ENCODE measurements at regions not wholly inside any gene's neighbourhood (a gene's known extent, or its start where the extent isn't known, plus 50 kb on each side); places are given as distances from the start of the nearest gene placed in this dataset.
"Not testable (repeated sequence)": the region's sequence is repeated elsewhere in the genome, so short reads cannot be mapped to it uniquely, and the experiment has no call there.

DNA sequence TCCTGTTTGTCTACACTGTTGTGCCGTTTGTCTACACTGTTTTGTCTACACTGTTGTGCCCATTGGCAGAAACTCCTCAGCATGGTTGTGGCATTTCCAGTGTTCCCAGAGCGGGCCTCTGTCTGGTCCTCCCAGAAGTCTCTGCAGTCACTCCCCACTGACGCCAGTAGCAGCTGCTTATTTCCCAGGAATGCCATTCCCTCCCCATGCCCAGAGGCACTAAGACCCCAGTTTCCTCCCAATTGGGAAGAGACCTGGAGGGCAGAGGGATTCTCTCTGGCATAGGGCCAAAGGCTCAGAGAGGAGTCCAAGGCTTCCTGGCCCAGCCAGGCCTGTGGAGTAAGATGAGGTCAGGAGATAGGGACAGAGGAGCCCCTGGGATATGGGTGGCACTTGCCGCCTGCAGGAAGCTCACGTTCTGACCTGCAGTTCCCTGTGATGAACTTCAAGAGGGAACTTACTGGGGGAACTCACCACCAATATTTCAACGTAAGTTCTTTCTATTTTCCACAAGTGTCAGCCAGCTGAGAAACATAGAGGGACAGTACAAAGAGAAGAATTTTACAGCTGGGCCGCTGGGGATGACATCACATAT, 69.1 kb downstream of the TNFAIP2 start:
- TF ChIP-seq ZFX (IDR thresholded peaks at IDR 0.05), result no peak
- TF ChIP-seq, protein P1, sequence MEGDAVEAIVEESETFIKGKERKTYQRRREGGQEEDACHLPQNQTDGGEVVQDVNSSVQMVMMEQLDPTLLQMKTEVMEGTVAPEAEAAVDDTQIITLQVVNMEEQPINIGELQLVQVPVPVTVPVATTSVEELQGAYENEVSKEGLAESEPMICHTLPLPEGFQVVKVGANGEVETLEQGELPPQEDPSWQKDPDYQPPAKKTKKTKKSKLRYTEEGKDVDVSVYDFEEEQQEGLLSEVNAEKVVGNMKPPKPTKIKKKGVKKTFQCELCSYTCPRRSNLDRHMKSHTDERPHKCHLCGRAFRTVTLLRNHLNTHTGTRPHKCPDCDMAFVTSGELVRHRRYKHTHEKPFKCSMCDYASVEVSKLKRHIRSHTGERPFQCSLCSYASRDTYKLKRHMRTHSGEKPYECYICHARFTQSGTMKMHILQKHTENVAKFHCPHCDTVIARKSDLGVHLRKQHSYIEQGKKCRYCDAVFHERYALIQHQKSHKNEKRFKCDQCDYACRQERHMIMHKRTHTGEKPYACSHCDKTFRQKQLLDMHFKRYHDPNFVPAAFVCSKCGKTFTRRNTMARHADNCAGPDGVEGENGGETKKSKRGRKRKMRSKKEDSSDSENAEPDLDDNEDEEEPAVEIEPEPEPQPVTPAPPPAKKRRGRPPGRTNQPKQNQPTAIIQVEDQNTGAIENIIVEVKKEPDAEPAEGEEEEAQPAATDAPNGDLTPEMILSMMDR (conservative IDR thresholded peaks at IDR 0.05), result no peak
- no peak overlapping the region for H3K27ac ChIP-seq

DNA sequence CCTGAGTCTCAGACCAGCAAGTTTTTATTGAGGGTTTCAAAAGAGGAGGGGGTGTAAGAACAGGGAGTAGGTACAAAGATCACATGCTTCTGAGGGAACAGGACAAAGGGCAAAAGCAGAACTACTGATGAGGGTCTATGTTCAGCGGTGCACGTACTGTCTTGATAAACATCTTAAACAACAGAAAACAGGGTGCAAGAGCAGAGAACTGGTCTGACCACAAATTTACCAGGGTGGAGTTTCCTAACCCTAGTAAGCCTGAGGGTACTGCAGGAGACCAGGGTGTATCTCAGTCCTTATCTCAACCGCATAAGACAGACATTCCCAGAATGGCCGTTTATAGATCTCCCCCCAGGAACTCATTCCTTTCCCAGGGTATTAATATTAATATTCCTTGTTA, 69.6 kb downstream of the TNFAIP2 start:
- not testable (repeated sequence) for H3K27ac ChIP-seq

DNA sequence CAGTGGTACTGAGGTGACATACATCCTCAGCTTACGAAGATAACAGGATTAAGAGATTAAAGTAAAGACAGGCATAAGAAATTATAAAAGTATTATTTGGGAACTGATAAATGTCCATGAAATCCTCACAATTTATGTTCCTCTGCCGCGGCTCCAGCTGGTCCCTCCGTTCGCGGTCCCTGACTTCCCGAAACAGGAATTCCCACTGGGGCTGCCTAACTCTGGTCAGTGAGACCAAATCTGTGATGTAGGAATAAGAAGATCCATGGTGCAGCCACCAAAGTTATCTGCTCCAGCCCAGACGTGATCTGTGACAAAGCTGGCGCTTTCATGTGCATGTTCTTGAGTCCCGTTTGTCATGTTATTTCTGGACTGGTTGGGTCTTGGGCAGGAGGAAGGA, 70.2 kb downstream of the TNFAIP2 start:
- not testable (repeated sequence) for H3K27ac ChIP-seq

DNA sequence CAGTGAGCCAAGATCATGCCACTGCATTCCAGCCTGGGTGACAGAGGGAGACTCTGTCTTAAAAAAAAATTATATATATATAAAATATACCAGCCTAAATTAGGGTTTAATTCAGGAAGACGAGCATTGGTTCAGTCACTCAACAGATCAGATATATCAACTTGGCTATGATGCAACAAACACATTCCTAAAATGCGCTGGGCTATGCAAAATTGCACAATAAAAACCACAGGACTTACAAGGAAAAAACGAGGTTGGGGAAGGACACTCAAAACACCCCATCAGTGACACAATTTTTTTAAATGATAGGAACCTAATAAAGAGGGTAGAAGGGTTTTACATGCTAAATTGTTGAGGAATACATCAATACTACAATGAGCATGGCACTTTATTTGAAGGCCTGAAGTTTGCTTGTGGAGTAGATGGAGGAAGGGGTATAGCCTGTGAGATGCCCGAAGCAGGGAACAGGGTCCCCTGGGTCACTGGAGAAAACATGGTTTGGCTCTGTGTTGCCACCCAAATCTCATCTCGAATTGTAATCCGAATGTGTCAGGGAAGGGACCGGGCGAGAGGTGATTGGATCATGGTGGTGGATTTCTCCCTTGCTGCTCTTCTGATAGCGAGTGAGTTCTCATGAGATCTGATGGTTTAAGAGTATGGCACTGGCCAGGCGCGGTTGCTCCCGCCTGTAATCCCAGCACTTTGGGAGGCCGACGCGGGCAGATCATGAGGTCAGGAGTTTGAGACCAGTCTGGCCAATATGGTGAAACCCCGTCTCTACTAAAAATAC, 71.2 kb downstream of the TNFAIP2 start:
- TF ChIP-seq ZFX (IDR thresholded peaks at IDR 0.05), result no peak
- TF ChIP-seq, protein P1 (conservative IDR thresholded peaks at IDR 0.05), result no peak
- H3K27ac ChIP-seq, result no peak overlapping the region

DNA sequence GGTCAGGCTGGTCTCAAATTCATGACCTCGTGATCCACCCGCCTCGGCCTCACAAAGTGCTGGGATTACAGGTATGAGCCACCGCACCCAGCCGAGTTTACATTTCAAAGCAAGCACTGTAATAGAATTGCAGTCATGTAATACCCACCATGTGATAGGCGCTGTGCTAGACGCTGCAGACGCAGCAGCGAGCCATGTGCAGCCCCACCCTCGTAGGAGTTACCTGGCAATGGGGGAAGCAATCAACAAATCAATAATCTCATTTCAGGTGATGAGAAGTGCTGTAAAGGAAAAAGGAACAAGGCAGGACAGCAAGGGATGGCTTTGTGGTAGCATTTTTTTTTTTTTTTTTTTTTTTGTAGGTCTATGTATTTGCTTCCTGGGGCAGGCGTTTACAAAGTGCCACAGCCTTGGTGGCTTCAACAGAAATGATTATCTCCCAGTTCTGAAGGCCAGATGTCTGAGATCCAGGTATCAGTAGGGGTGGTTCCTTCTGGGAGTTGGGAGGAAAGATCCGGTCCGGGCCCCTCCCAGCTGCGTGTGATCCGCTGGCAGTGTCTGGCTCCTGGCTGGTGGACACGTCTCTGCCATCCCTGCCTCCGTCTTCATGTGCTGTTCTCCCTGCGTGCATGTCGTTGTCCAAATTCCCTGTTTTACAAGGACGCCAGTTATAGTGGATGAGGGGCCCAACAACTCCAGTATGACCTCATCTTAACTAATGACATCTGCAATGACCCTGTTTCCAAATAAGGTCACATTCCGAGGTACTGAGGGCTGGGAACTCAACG, 72.8 kb downstream of the TNFAIP2 start:
- no peak overlapping the region for H3K27ac ChIP-seq
- TF ChIP-seq ZFX (IDR thresholded peaks at IDR 0.05), result no peak
- TF ChIP-seq, protein P1 (conservative IDR thresholded peaks at IDR 0.05), result no peak

DNA sequence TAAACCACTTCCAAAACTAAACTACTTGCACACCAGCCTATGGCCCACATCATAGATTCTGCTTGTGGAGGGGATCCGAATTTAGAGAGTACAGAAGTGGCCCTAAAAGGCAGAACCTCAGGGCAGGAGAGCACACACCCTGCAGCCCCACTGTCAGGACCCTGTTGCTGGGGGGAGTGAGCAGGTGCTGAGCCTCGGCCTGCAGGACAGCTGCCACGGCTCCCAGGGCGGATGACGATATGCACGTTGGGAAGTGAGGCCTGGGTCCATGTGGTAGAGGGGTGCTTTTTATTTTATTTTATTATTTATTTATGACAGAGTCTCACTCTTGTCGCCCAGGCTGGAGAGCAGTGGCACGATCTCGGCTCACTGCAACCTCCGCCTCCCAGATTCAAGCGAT, 73.5 kb downstream of the TNFAIP2 start:
- TF ChIP-seq, protein P1 (conservative IDR thresholded peaks at IDR 0.05), result no peak
- no peak for TF ChIP-seq ZFX (IDR thresholded peaks at IDR 0.05)
- no peak overlapping the region for H3K27ac ChIP-seq

DNA sequence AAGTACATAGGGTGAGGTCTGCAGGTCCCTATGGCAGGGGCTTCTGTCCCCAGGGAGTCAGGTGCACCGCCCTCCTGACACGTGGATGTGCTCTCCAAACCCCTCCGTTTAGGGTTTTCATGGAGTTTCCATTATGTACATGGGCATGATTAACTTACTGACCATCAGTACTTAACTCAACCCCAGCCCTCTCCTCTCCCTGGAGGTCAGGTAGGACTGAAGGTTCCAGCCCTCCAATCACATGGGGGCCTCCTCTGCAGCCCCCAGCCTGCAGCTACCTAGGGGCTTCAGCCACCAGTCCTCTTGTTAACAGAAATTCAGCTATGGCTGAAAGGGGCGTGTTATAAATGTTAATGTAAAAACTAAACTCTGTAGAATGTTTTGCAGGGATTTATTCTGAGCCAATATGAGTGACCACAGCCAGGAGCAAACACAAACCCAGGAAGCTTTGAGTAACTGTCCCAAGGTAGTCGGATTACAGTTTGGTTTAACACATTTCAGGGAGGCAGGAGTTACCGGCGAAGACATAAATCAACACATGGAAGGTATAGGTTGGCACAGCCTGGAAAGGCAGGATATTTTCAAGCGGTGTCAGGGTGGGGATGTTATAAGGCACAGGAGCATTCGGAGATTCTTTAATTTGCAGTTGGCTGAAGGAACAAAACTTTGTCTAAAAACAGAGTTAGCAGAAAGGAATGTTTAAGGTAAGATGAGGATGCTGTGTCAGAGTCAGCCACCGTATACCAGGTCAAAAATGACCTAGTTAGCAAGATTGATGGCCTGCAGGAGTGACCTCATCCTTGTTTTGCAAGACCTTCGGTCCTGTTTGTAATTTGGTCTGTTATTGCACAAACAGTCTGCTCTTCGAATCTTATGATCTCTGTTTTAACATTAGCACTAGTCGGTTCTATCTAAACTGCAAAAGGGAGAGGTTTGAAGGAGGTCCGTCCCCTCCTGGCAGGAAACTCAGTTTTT, 75.2 kb downstream of the TNFAIP2 start:
- no peak overlapping the region for H3K27ac ChIP-seq
- TF ChIP-seq ZFX (IDR thresholded peaks at IDR 0.05), result no peak

DNA sequence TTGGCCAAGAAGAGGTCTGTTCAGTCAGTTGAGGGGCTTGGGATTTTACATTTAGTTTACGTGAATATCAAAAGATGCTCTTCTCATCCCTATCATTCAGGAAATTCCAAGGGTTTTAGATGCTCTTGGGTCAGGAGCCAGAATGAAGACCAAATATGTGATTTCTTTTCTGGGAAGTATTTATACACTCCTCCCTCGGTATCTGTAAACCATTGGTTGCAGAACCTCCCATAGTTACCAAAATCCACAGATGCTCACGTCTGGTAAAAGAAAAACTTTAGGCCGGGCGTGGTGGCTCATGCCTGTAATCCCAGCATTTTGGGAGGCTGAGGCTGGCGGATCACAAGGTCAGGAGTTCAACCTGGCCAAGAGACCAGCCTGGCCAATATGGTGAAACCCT, 75.9 kb downstream of the TNFAIP2 start:
- no peak overlapping the region for H3K27ac ChIP-seq
- TF ChIP-seq, protein P1 (conservative IDR thresholded peaks at IDR 0.05), result no peak
- TF ChIP-seq ZFX (IDR thresholded peaks at IDR 0.05), result no peak
